Activated CD8-positive, alpha-beta T cell treated with anti-CD3 and anti-CD28 coated beads, Interleukin-2, amount 10 ng/mL, durations not matched to agents 7 days and 5 days (primary cell): ENCODE measurements at regions not wholly inside any gene's neighbourhood (a gene's known extent, or its start where the extent isn't known, plus 50 kb on each side); places are given as distances from the start of the nearest gene placed in this dataset.

Experiments
- ATAC-seq: fragments of 150-1000 bp; cut with Tn5 transposase; one replicate; pipeline ENCODE4 v1.10.0; 2021; ENCODE audit warnings: moderate library complexity
- CTCF ChIA-PET: fragments of 350-600 bp; sonication (Branson Sonifier 250); formaldehyde crosslinking; loops from one replicate; lab custom pipeline; 2021; ENCODE audit warnings: antibody characterized with exemption; lab: Charles Lee
- POLR2A ChIA-PET: fragments of 350-600 bp; sonication (Branson Sonifier 250); formaldehyde crosslinking; loops from one replicate; lab custom pipeline; 2021; ENCODE audit warnings: antibody characterized with exemption; lab: Charles Lee
- DNase-seq: peaks from one replicate; pipeline ENCODE4 v3.0.0-alpha.2; 2020
- H3K27ac Mint-ChIP-seq: one replicate; pipeline ENCODE4 v1.8.0; 2021; ENCODE audit warnings: mild to moderate bottlenecking, mixed read lengths
- H3K27me3 Mint-ChIP-seq: one replicate; pipeline ENCODE4 v1.8.0; 2021; ENCODE audit warnings: low read depth, mixed read lengths
- H3K36me3 Mint-ChIP-seq: one replicate; pipeline ENCODE4 v1.8.0; 2021; ENCODE audit warnings: low read depth, mixed read lengths
- H3K4me1 Mint-ChIP-seq: one replicate; pipeline ENCODE4 v1.8.0; 2021; ENCODE audit warnings: low read depth, mixed read lengths
- H3K4me3 Mint-ChIP-seq: one replicate; pipeline ENCODE4 v1.8.0; 2021; ENCODE audit warnings: mild to moderate bottlenecking, mixed read lengths
- H3K9me3 Mint-ChIP-seq: one replicate; pipeline ENCODE4 v1.8.0; 2022; ENCODE audit warnings: mixed read lengths; ENCODE audit not compliant: insufficient read depth

GRCh38 chr2:168357797-168358472 lies 98.1 kb upstream of the CERS6 start:
- H3K4me1 Mint-ChIP-seq = peaks cover 30% of the 10 kb centered on the region
- CTCF ChIA-PET = interaction anchor here (0.9 to 1.8 kb wide), 5 partner anchors 10 to 329 kb away, joined by 3 to 8 read pairs (median 5); no protein-coding TSS in a partner anchor
- no peaks in the 10 kb centered on the region for H3K27me3 Mint-ChIP-seq
- no peak for ATAC-seq
- no peak overlapping the region for H3K27ac Mint-ChIP-seq
- POLR2A ChIA-PET = interaction anchor here (0.7 kb wide), 1 partner anchor 112 kb away, joined by 3 read pairs; no protein-coding TSS in a partner anchor
- no peaks in the 10 kb centered on the region for H3K9me3 Mint-ChIP-seq
- H3K36me3 Mint-ChIP-seq = no peaks in the 10 kb centered on the region
- peak overlapping the region; percentile 13 for H3K4me3 Mint-ChIP-seq
- no peak for DNase-seq

- H3K27ac Mint-ChIP-seq = no peak overlapping the region
- ChIA-PET CTCF (interaction anchor here (0.7 kb wide), 1 partner anchor 131 kb away, joined by 3 read pairs; no protein-coding TSS in a partner anchor), POLR2A (interaction anchor here (1.0 kb wide), 1 partner anchor 67 kb away, joined by 3 read pairs; no protein-coding TSS in a partner anchor)
- no peaks in the 10 kb centered on the region for H3K9me3 Mint-ChIP-seq
- ATAC-seq (no peak), DNase-seq (no peak)
- peaks cover 30% of the 10 kb centered on the region for H3K4me1 Mint-ChIP-seq
- no peaks in the 10 kb centered on the region for H3K27me3 Mint-ChIP-seq
- H3K36me3 Mint-ChIP-seq = no peaks in the 10 kb centered on the region
- no peak overlapping the region for H3K4me3 Mint-ChIP-seq
Observed at GRCh38 chr2:168359082-168359481, 97.0 kb upstream of the CERS6 start.

- no peaks in the 10 kb centered on the region for H3K27me3 Mint-ChIP-seq
- H3K4me3 Mint-ChIP-seq = no peak overlapping the region
- no peak overlapping the region for H3K27ac Mint-ChIP-seq
- no peak for DNase-seq
- no peak for ATAC-seq
- ChIA-PET POLR2A (no interaction called here), CTCF (no interaction called here)
- H3K9me3 Mint-ChIP-seq = no peaks in the 10 kb centered on the region
- H3K4me1 Mint-ChIP-seq = peaks cover 6% of the 10 kb centered on the region
- H3K36me3 Mint-ChIP-seq = no peaks in the 10 kb centered on the region
Observed at GRCh38 chr2:168363347-168364092, 92.6 kb upstream of the CERS6 start.

GRCh38 chr2:168365094-168365621 lies 90.9 kb upstream of the CERS6 start:
- no peak for ATAC-seq
- POLR2A ChIA-PET = no interaction called here
- no peak overlapping the region for H3K27ac Mint-ChIP-seq
- no peak overlapping the region for H3K4me3 Mint-ChIP-seq
- no peaks in the 10 kb centered on the region for H3K9me3 Mint-ChIP-seq
- no peaks in the 10 kb centered on the region for H3K4me1 Mint-ChIP-seq
- H3K27me3 Mint-ChIP-seq = no peaks in the 10 kb centered on the region
- no peaks in the 10 kb centered on the region for H3K36me3 Mint-ChIP-seq
- CTCF ChIA-PET = interaction anchor here (1.0 kb wide), 1 partner anchor 18 kb away, joined by 3 read pairs; no protein-coding TSS in a partner anchor
- no peak for DNase-seq

- no peak for ATAC-seq
- Mint-ChIP-seq H3K4me3 (no peak overlapping the region), H3K4me1 (peaks cover 14% of the 10 kb centered on the region), H3K27me3 (no peaks in the 10 kb centered on the region), H3K36me3 (peaks cover 1% of the 10 kb centered on the region), H3K9me3 (no peaks in the 10 kb centered on the region), H3K27ac (no peak overlapping the region)
- ChIA-PET POLR2A (no interaction called here), CTCF (interaction anchor here (1.4 to 1.5 kb wide), 2 partner anchors 11 to 336 kb away, joined by 3 to 5 read pairs; no protein-coding TSS in a partner anchor)
- DNase-seq = no peak
Observed at GRCh38 chr2:168369031-168369430, 87.0 kb upstream of the CERS6 start.

GRCh38 chr2:168371273-168372019 lies 84.6 kb upstream of the CERS6 start:
- ATAC-seq (peak; percentile 58), DNase-seq (no peak)
- ChIA-PET CTCF (interaction anchor here (3.7 kb wide), 1 partner anchor 25 kb away, joined by 15 read pairs; no protein-coding TSS in a partner anchor), POLR2A (no interaction called here)
- Mint-ChIP-seq H3K36me3 (peaks cover 1% of the 10 kb centered on the region), H3K9me3 (no peaks in the 10 kb centered on the region), H3K27me3 (no peaks in the 10 kb centered on the region), H3K27ac (no peak overlapping the region), H3K4me3 (no peak overlapping the region), H3K4me1 (peaks cover 14% of the 10 kb centered on the region)

- Mint-ChIP-seq H3K4me1 (peaks cover 17% of the 10 kb centered on the region), H3K27ac (no peak overlapping the region)
Observed at GRCh38 chr2:168373468-168373867, 82.6 kb upstream of the CERS6 start.

GRCh38 chr2:168375195-168375798 lies 80.8 kb upstream of the CERS6 start:
- no peaks in the 10 kb centered on the region for H3K9me3 Mint-ChIP-seq
- peaks cover 27% of the 10 kb centered on the region for H3K4me1 Mint-ChIP-seq
- H3K4me3 Mint-ChIP-seq = no peak overlapping the region
- peaks cover 3% of the 10 kb centered on the region for H3K36me3 Mint-ChIP-seq
- no peaks in the 10 kb centered on the region for H3K27me3 Mint-ChIP-seq
- no peak for ATAC-seq
- no peak for DNase-seq
- H3K27ac Mint-ChIP-seq = no peak overlapping the region
- CTCF ChIA-PET = interaction anchor here (0.9 kb wide), 1 partner anchor 25 kb away, joined by 3 read pairs; no protein-coding TSS in a partner anchor
- POLR2A ChIA-PET = interaction anchor here (0.6 kb wide), 1 partner anchor 130 kb away, joined by 3 read pairs; no protein-coding TSS in a partner anchor

More at GRCh38 chr2:168373468-168373867, 82.6 kb upstream of the CERS6 start:
- ChIA-PET POLR2A (no interaction called here), CTCF (no interaction called here)
- ATAC-seq (no peak), DNase-seq (no peak)
- no peak overlapping the region for H3K4me3 Mint-ChIP-seq
- peaks cover 1% of the 10 kb centered on the region for H3K36me3 Mint-ChIP-seq
- no peaks in the 10 kb centered on the region for H3K27me3 Mint-ChIP-seq
- H3K9me3 Mint-ChIP-seq = no peaks in the 10 kb centered on the region

GRCh38 chr2:168378960-168379669 lies 77.0 kb upstream of the CERS6 start:
- no peak overlapping the region for H3K4me3 Mint-ChIP-seq
- DNase-seq (peak; percentile 50), ATAC-seq (peak; percentile 88)
- H3K27me3 Mint-ChIP-seq = peaks cover 3% of the 10 kb centered on the region
- POLR2A ChIA-PET = no interaction called here
- H3K9me3 Mint-ChIP-seq = peaks cover 3% of the 10 kb centered on the region
- peak overlapping the region; percentile 13 for H3K27ac Mint-ChIP-seq
- CTCF ChIA-PET = no interaction called here
- peaks cover 6% of the 10 kb centered on the region for H3K36me3 Mint-ChIP-seq
- peaks cover 13% of the 10 kb centered on the region for H3K4me1 Mint-ChIP-seq

GRCh38 chr2:168380500-168380899 lies 75.6 kb upstream of the CERS6 start:
- peaks cover 6% of the 10 kb centered on the region for H3K36me3 Mint-ChIP-seq
- ChIA-PET CTCF (interaction anchor here (0.6 kb wide), 1 partner anchor 34 kb away, joined by 3 read pairs; no protein-coding TSS in a partner anchor), POLR2A (no interaction called here)
- H3K27me3 Mint-ChIP-seq = peaks cover 3% of the 10 kb centered on the region
- ATAC-seq (no peak), DNase-seq (no peak)
- H3K4me3 Mint-ChIP-seq = no peak overlapping the region
- H3K9me3 Mint-ChIP-seq = peaks cover 3% of the 10 kb centered on the region
- peaks cover 13% of the 10 kb centered on the region for H3K4me1 Mint-ChIP-seq
- H3K27ac Mint-ChIP-seq = no peak overlapping the region
